Lower lobe of right lung (tissue), 2 donors: ENCODE measurements at regions not wholly inside any gene's neighbourhood (a gene's known extent, or its start where the extent isn't known, plus 50 kb on each side); places are given as distances from the start of the nearest gene placed in this dataset.

Experiments
- ATAC-seq, 2 donors: fragments of 200-7000 bp; cut with Tn5 transposase; one replicate each; pipeline ENCODE4 v1.9.1; 2020 to 2022; ENCODE audit warnings: mild to moderate bottlenecking in 2 of 2, moderate library complexity in 2 of 2
- DNase-seq: peaks from one replicate; pipeline ENCODE4 v3.0.0-alpha.2; 2020
- H3K27ac ChIP-seq: fragments of 200-600 bp; one replicate; pipeline ENCODE4 v1.8.0; 2022
- H3K27me3 ChIP-seq: fragments of 200-600 bp; one replicate; pipeline ENCODE4 v1.8.0; 2022; ENCODE audit warnings: low read depth
- H3K36me3 ChIP-seq: fragments of 200-600 bp; one replicate; pipeline ENCODE4 v1.8.0; 2022; ENCODE audit warnings: mild to moderate bottlenecking
- H3K4me1 ChIP-seq: fragments of 200-600 bp; one replicate; pipeline ENCODE4 v1.8.0; 2022
- H3K4me3 ChIP-seq: fragments of 200-600 bp; one replicate; pipeline ENCODE4 v1.8.0; 2022; ENCODE audit warnings: mild to moderate bottlenecking
- H3K9me3 ChIP-seq: fragments of 200-600 bp; one replicate; pipeline ENCODE4 v1.8.0; 2022
- CTCF ChIP-seq: fragments of 200-600 bp; IDR thresholded peaks from one replicate; pipeline ENCODE4 v1.8.0; 2022; ENCODE audit warnings: antibody characterized with exemption, mild to moderate bottlenecking
- intact Hi-C: fragments of 100-400 bp; cut with DNase I; formaldehyde crosslinking; loops from one replicate; pipeline ENCODE4 v1.11.0; 2022
- donor health status: DM: no; HTN: yes; CAD: no; lungs with severe emphysema.

GRCh38 chr5:159509002-159509660 lies 178.8 kb upstream of the IL12B start:
- Histone ChIP-seq H3K27ac (no peak overlapping the region), H3K4me1 (peaks cover 38% of the 10 kb centered on the region), H3K4me3 (no peak overlapping the region), H3K9me3 (no peaks in the 10 kb centered on the region), H3K36me3 (no peaks in the 10 kb centered on the region), H3K27me3 (no peaks in the 10 kb centered on the region)
- TF ChIP-seq CTCF = no peak
- intact Hi-C loops = no loop called here
- no peak for DNase-seq
- ATAC-seq = no peak

DNA sequence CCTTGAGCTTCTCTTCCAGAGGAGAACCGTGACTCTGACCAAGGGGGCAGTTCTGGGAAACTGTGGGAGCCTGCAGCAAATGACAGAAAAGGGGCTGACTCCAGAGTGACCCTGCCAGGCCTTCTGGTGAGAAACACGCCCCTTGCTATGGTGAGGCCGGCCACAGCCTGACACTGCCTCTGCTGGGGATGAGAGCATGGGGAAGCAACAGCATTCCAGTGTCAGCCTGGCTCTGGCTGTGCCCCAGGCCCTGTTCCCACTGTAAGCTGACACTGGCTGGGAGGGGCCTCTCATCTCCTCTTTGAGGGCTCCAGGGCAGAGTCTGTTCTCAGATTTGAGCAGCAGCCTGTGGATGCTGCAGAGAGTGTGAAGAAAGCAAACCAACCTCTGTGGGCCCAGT lies 180.0 kb upstream of the IL12B start:
- Histone ChIP-seq H3K4me3 (no peak overlapping the region), H3K27me3 (no peaks in the 10 kb centered on the region), H3K27ac (peak overlapping the region; percentile 54), H3K4me1 (peaks cover 27% of the 10 kb centered on the region), H3K9me3 (no peaks in the 10 kb centered on the region), H3K36me3 (no peaks in the 10 kb centered on the region)
- intact Hi-C loops = no loop called here
- DNase-seq (peak; percentile 59), ATAC-seq (peak; percentile 61 to 86)
- no peak for TF ChIP-seq CTCF

DNA sequence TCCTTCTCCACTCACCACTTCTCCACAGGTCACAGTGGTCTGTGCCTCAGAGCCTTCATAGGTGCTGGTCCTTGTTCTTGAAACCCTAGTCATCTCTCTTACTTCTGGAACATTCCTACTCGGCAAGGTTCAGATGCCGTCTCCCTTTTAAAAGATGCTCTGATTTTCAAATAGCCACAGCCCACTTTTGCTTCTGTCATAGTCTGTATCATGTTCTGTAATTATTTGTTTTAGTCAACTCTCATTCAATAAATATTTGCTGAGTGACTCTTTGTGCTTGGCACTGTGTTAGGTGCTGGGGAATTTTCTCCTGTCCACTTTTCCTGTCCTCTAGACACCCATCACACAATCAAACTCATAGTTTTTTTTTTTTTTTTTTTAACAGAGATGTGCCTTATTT lies 181.3 kb upstream of the IL12B start:
- no peak for TF ChIP-seq CTCF
- no peak overlapping the region for H3K4me3 ChIP-seq
- ATAC-seq (peak in 1 of 2 donors; percentile 62), DNase-seq (no peak)
- no peak overlapping the region for H3K27ac ChIP-seq
- no peaks in the 10 kb centered on the region for H3K9me3 ChIP-seq
- intact Hi-C loops = no loop called here
- peaks cover 23% of the 10 kb centered on the region for H3K4me1 ChIP-seq
- no peaks in the 10 kb centered on the region for H3K36me3 ChIP-seq
- H3K27me3 ChIP-seq = no peaks in the 10 kb centered on the region

DNA sequence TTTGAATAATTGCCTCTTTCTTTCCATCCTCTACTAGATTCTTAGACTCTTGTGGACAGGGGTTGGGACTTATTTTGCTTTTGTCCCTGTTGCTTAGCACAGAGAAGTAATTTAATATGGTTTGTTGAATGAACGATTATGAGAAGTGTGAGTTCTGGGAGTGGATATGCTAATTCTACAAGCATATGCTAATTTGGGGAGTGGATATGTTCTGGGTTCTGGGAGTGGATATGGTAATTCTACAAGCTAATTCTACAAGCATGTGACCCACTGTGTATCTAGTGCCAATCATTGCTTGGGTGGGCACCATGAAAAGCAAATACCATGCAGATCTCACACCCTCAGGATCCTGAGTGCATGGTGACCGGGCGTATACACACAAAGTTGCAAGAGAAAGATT lies 181.8 kb upstream of the IL12B start:
- H3K27me3 ChIP-seq = no peaks in the 10 kb centered on the region
- H3K9me3 ChIP-seq = no peaks in the 10 kb centered on the region
- no peak for TF ChIP-seq CTCF
- H3K36me3 ChIP-seq = no peaks in the 10 kb centered on the region
- no peak overlapping the region for H3K27ac ChIP-seq
- ATAC-seq (no peak), DNase-seq (no peak)
- H3K4me1 ChIP-seq = peaks cover 23% of the 10 kb centered on the region
- H3K4me3 ChIP-seq = no peak overlapping the region
- intact Hi-C loops = no loop called here

- Histone ChIP-seq H3K27me3 (no peaks in the 10 kb centered on the region), H3K36me3 (no peaks in the 10 kb centered on the region), H3K27ac (no peak overlapping the region), H3K4me1 (peaks cover 29% of the 10 kb centered on the region), H3K9me3 (no peaks in the 10 kb centered on the region), H3K4me3 (no peak overlapping the region)
- TF ChIP-seq CTCF = no peak
- ATAC-seq (no peak), DNase-seq (no peak)
- intact Hi-C loops = no loop called here
Measured at GRCh38 chr5:159514229-159514810, 184.0 kb upstream of the IL12B start.
